ENCODE measurements at regions not wholly inside any gene's neighbourhood (a gene's known extent, or its start where the extent isn't known, plus 50 kb on each side); places are given as distances from the start of the nearest gene placed in this dataset.

GRCh38 chr2:51335087-51336058, 303.4 kb upstream of the NRXN1 start:
- TF ChIP-seq CTCF (IDR thresholded peaks at IDR 0.05) = no peak
- TF ChIP-seq POLR2A (IDR thresholded peaks at IDR 0.05) = no peak
- no peak for TF ChIP-seq POLR2AphosphoS5 (IDR thresholded peaks at IDR 0.05)
- TF ChIP-seq EP300 (IDR thresholded peaks at IDR 0.05) = no peak
